ENCODE measurements at regions not wholly inside any gene's neighbourhood (a gene's known extent, or its start where the extent isn't known, plus 50 kb on each side); places are given as distances from the start of the nearest gene placed in this dataset.

- no peak for DNase-seq (ENCODE audit: low read depth)
- TF ChIP-seq, protein P1, sequence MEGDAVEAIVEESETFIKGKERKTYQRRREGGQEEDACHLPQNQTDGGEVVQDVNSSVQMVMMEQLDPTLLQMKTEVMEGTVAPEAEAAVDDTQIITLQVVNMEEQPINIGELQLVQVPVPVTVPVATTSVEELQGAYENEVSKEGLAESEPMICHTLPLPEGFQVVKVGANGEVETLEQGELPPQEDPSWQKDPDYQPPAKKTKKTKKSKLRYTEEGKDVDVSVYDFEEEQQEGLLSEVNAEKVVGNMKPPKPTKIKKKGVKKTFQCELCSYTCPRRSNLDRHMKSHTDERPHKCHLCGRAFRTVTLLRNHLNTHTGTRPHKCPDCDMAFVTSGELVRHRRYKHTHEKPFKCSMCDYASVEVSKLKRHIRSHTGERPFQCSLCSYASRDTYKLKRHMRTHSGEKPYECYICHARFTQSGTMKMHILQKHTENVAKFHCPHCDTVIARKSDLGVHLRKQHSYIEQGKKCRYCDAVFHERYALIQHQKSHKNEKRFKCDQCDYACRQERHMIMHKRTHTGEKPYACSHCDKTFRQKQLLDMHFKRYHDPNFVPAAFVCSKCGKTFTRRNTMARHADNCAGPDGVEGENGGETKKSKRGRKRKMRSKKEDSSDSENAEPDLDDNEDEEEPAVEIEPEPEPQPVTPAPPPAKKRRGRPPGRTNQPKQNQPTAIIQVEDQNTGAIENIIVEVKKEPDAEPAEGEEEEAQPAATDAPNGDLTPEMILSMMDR (IDR thresholded peaks at IDR 0.05; ENCODE audit: low read depth, low read length, missing control alignments): no peak
- no peak overlapping the region for H3K4me3 ChIP-seq (ENCODE audit: low read depth, low read length)
These were observed 394.8 kb upstream of the IGFBP3 start for GRCh38 chr7:46315891-46316290.

DNA sequence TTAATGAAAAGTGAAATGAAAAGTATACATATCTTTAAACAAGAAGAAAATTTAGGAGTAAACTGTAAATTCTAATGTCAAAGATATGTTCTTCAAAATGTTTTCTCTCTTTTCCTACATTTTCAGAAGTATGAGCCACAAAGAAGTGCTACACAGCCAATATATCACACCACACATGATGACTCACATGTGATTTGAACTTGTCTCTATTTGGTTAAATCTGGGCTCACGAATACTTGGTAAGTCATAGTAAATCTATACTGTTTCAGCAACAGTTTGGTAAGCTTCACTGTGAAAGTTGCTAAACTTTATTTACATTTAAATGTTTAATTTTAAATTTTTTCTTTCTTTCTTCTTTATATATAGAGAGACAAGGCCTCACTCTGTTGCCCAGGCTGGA, 380.6 kb upstream of the IGFBP3 start:
- no peak for DNase-seq (ENCODE audit: low read depth)
- no peak overlapping the region for H3K4me3 ChIP-seq (ENCODE audit: low read depth, low read length)
- TF ChIP-seq, protein P1 (IDR thresholded peaks at IDR 0.05; ENCODE audit: low read depth, low read length, missing control alignments): no peak

GRCh38 chr7:46297515-46297914, 376.4 kb upstream of the IGFBP3 start:
- TF ChIP-seq, protein P1 (IDR thresholded peaks at IDR 0.05; ENCODE audit: low read depth, low read length, missing control alignments): no peak
- no peak for DNase-seq (ENCODE audit: low read depth)
- H3K4me3 ChIP-seq (ENCODE audit: low read depth, low read length): no peak overlapping the region

GRCh38 chr7:46296526-46296925, 375.5 kb upstream of the IGFBP3 start:
- H3K4me3 ChIP-seq (ENCODE audit: low read depth, low read length): no peak overlapping the region
- TF ChIP-seq, protein P1 (IDR thresholded peaks at IDR 0.05; ENCODE audit: low read depth, low read length, missing control alignments): no peak
- DNase-seq (ENCODE audit: low read depth): no peak

GRCh38 chr7:46294381-46294780, 373.3 kb upstream of the IGFBP3 start:
- H3K4me3 ChIP-seq (ENCODE audit: low read depth, low read length): no peak overlapping the region
- TF ChIP-seq, protein P1 (IDR thresholded peaks at IDR 0.05; ENCODE audit: low read depth, low read length, missing control alignments): no peak
- DNase-seq (ENCODE audit: low read depth): no peak

DNA sequence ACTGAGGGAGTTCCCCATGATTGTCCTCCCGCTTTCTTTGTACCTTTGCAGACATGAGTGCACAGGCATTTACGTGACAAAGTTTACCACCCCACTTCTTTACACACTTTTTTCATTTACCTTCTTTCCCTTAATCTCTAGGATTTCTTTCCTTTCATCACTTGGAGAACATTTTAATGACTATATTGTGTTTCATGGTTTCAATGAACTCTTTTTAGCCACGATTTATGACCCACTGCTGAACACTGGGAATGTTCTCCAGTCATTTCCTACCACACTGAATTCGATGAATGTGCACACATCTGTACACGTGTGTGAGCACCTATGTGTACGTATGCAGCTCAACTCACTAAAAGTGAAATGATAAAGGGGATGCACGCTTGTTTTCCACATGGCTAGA, 371.7 kb upstream of the IGFBP3 start:
- TF ChIP-seq, protein P1 (IDR thresholded peaks at IDR 0.05; ENCODE audit: low read depth, low read length, missing control alignments): no peak
- H3K4me3 ChIP-seq (ENCODE audit: low read depth, low read length): no peak overlapping the region
- no peak for DNase-seq (ENCODE audit: low read depth)

GRCh38 chr7:46291601-46292150, 370.6 kb upstream of the IGFBP3 start:
- H3K4me3 ChIP-seq (ENCODE audit: low read depth, low read length): no peak overlapping the region
- TF ChIP-seq, protein P1 (IDR thresholded peaks at IDR 0.05; ENCODE audit: low read depth, low read length, missing control alignments): no peak

More at GRCh38 chr7:46291601-46292150, 370.6 kb upstream of the IGFBP3 start:
- no peak for DNase-seq (ENCODE audit: low read depth)
